ENCODE measurements at regions not wholly inside any gene's neighbourhood (a gene's known extent, or its start where the extent isn't known, plus 50 kb on each side); places are given as distances from the start of the nearest gene placed in this dataset.

- DNase-seq = no peak
Measured at GRCh38 chr12:47303995-47304560, 224.3 kb upstream of the AMIGO2 start.

GRCh38 chr12:47303207-47303606, 223.4 kb upstream of the AMIGO2 start:
- DNase-seq = no peak

- peak; percentile 26 for DNase-seq
Measured at GRCh38 chr12:47302111-47302671, 222.4 kb upstream of the AMIGO2 start.

GRCh38 chr12:47299586-47299985, 219.8 kb upstream of the AMIGO2 start:
- DNase-seq = no peak

GRCh38 chr12:47297993-47298392, 218.2 kb upstream of the AMIGO2 start:
- no peak for DNase-seq

- DNase-seq = no peak
Measured at GRCh38 chr12:47296828-47297227, 217.1 kb upstream of the AMIGO2 start.

- no peak for DNase-seq
Measured at GRCh38 chr12:47293406-47293805, 213.6 kb upstream of the AMIGO2 start.

- DNase-seq = no peak
Measured at GRCh38 chr12:47286676-47287075, 206.9 kb upstream of the AMIGO2 start.

All from activated CD4-positive, alpha-beta T cell treated with anti-CD3 and anti-CD28 coated beads for 4 hours (primary cell).